ENCODE measurements at regions not wholly inside any gene's neighbourhood (a gene's known extent, or its start where the extent isn't known, plus 50 kb on each side); places are given as distances from the start of the nearest gene placed in this dataset.

GRCh38 chr2:59428940-59429339, 1124.5 kb downstream of the BCL11A start:
- ATAC-seq (no peak), DNase-seq (no peak)
- intact Hi-C loops (cut with DNase I), result no loop called here
- H3K4me3 ChIP-seq (ENCODE audit: low read length), result no peak overlapping the region
- no peaks in the 10 kb centered on the region for H3K27me3 ChIP-seq (ENCODE audit: control insufficient read depth, insufficient read depth)
- H3K9me3 ChIP-seq (ENCODE audit: control insufficient read depth, low read length), result no peaks in the 10 kb centered on the region
- no peak overlapping the region for H3K27ac ChIP-seq (ENCODE audit: low read length)
- 72% methylated on average over 3 of the region's 3 CpGs for WGBS
- H3K4me1 ChIP-seq (ENCODE audit: control insufficient read depth, insufficient read depth, low read length), result no peaks in the 10 kb centered on the region

- WGBS, result 90% methylated on average over 1 of the region's 1 CpG
- intact Hi-C loops (cut with DNase I), result no loop called here
Observed at GRCh38 chr2:59427980-59428379, 1125.5 kb downstream of the BCL11A start.

GRCh38 chr2:59425247-59425646, 1128.2 kb downstream of the BCL11A start:
- no peaks in the 10 kb centered on the region for H3K27me3 ChIP-seq (ENCODE audit: control insufficient read depth, insufficient read depth)
- H3K4me3 ChIP-seq (ENCODE audit: low read length), result no peak overlapping the region
- H3K9me3 ChIP-seq (ENCODE audit: control insufficient read depth, low read length), result no peaks in the 10 kb centered on the region
- WGBS, result 51% methylated on average over 3 of the region's 3 CpGs
- intact Hi-C loops (cut with DNase I), result no loop called here
- H3K27ac ChIP-seq (ENCODE audit: low read length), result no peak overlapping the region
- no peaks in the 10 kb centered on the region for H3K4me1 ChIP-seq (ENCODE audit: control insufficient read depth, insufficient read depth, low read length)
- ATAC-seq (no peak), DNase-seq (no peak)

More at GRCh38 chr2:59427980-59428379, 1125.5 kb downstream of the BCL11A start:
- Histone ChIP-seq H3K27me3 (ENCODE audit: control insufficient read depth, insufficient read depth) (no peaks in the 10 kb centered on the region), H3K4me1 (ENCODE audit: control insufficient read depth, insufficient read depth, low read length) (no peaks in the 10 kb centered on the region), H3K9me3 (ENCODE audit: control insufficient read depth, low read length) (no peaks in the 10 kb centered on the region), H3K4me3 (ENCODE audit: low read length) (no peak overlapping the region), H3K27ac (ENCODE audit: low read length) (no peak overlapping the region)
- no peak for ATAC-seq
- DNase-seq, result no peak

GRCh38 chr2:59413751-59414570, 1139.5 kb downstream of the BCL11A start:
- 76% methylated on average over 11 of the region's 11 CpGs for WGBS
- intact Hi-C loops (cut with DNase I), result no loop called here

GRCh38 chr2:59399126-59399525, 1154.3 kb downstream of the BCL11A start:
- intact Hi-C loops (cut with DNase I), result no loop called here
- Histone ChIP-seq H3K4me1 (ENCODE audit: control insufficient read depth, insufficient read depth, low read length) (no peaks in the 10 kb centered on the region), H3K27ac (ENCODE audit: low read length) (no peak overlapping the region), H3K27me3 (ENCODE audit: control insufficient read depth, insufficient read depth) (no peaks in the 10 kb centered on the region), H3K4me3 (ENCODE audit: low read length) (no peak overlapping the region), H3K9me3 (ENCODE audit: control insufficient read depth, low read length) (no peaks in the 10 kb centered on the region)
- ATAC-seq, result no peak
- WGBS, result 88% methylated on average over 2 of the region's 2 CpGs
- DNase-seq, result no peak

More at GRCh38 chr2:59413751-59414570, 1139.5 kb downstream of the BCL11A start:
- Histone ChIP-seq H3K4me3 (ENCODE audit: low read length) (no peak overlapping the region), H3K27ac (ENCODE audit: low read length) (no peak overlapping the region), H3K9me3 (ENCODE audit: control insufficient read depth, low read length) (no peaks in the 10 kb centered on the region), H3K4me1 (ENCODE audit: control insufficient read depth, insufficient read depth, low read length) (no peaks in the 10 kb centered on the region), H3K27me3 (ENCODE audit: control insufficient read depth, insufficient read depth) (no peaks in the 10 kb centered on the region)
- ATAC-seq (no peak), DNase-seq (no peak)

- DNase-seq, result no peak
- ATAC-seq, result no peak
- H3K4me3 ChIP-seq (ENCODE audit: low read length), result no peak overlapping the region
- no peaks in the 10 kb centered on the region for H3K9me3 ChIP-seq (ENCODE audit: control insufficient read depth, low read length)
- no peak overlapping the region for H3K27ac ChIP-seq (ENCODE audit: low read length)
- no peaks in the 10 kb centered on the region for H3K27me3 ChIP-seq (ENCODE audit: control insufficient read depth, insufficient read depth)
- intact Hi-C loops (cut with DNase I), result no loop called here
- no peaks in the 10 kb centered on the region for H3K4me1 ChIP-seq (ENCODE audit: control insufficient read depth, insufficient read depth, low read length)
Observed at GRCh38 chr2:59398081-59398480, 1155.4 kb downstream of the BCL11A start.

GRCh38 chr2:59395119-59395518, 1154.0 kb upstream of the FANCL start:
- no peaks in the 10 kb centered on the region for H3K9me3 ChIP-seq (ENCODE audit: control insufficient read depth, low read length)
- H3K27me3 ChIP-seq (ENCODE audit: control insufficient read depth, insufficient read depth), result no peaks in the 10 kb centered on the region
- WGBS, result 92% methylated on average over 4 of the region's 4 CpGs
- DNase-seq, result no peak
- no peak for ATAC-seq
- H3K4me1 ChIP-seq (ENCODE audit: control insufficient read depth, insufficient read depth, low read length), result no peaks in the 10 kb centered on the region
- H3K4me3 ChIP-seq (ENCODE audit: low read length), result no peak overlapping the region
- intact Hi-C loops (cut with DNase I), result no loop called here
- H3K27ac ChIP-seq (ENCODE audit: low read length), result no peak overlapping the region

GRCh38 chr2:59391896-59392295, 1150.8 kb upstream of the FANCL start:
- WGBS, result 93% methylated on average over 2 of the region's 2 CpGs
- Histone ChIP-seq H3K4me3 (ENCODE audit: low read length) (no peak overlapping the region), H3K4me1 (ENCODE audit: control insufficient read depth, insufficient read depth, low read length) (no peaks in the 10 kb centered on the region), H3K27me3 (ENCODE audit: control insufficient read depth, insufficient read depth) (no peaks in the 10 kb centered on the region), H3K9me3 (ENCODE audit: control insufficient read depth, low read length) (no peaks in the 10 kb centered on the region), H3K27ac (ENCODE audit: low read length) (no peak overlapping the region)
- intact Hi-C loops (cut with DNase I), result no loop called here
- ATAC-seq (no peak), DNase-seq (no peak)

- intact Hi-C loops (cut with DNase I), result no loop called here
- no peak overlapping the region for H3K27ac ChIP-seq (ENCODE audit: low read length)
- H3K27me3 ChIP-seq (ENCODE audit: control insufficient read depth, insufficient read depth), result no peaks in the 10 kb centered on the region
- DNase-seq, result no peak
- no peak for ATAC-seq
- no peak overlapping the region for H3K4me3 ChIP-seq (ENCODE audit: low read length)
- no peaks in the 10 kb centered on the region for H3K9me3 ChIP-seq (ENCODE audit: control insufficient read depth, low read length)
- no peaks in the 10 kb centered on the region for H3K4me1 ChIP-seq (ENCODE audit: control insufficient read depth, insufficient read depth, low read length)
- 84% methylated on average over 2 of the region's 2 CpGs for WGBS
Observed at GRCh38 chr2:59390581-59390980, 1149.5 kb upstream of the FANCL start.

GRCh38 chr2:59389240-59389639, 1148.1 kb upstream of the FANCL start:
- intact Hi-C loops (cut with DNase I), result no loop called here
- DNase-seq (peak in 1 of 3 donors; percentile 33), ATAC-seq (no peak)
- no peaks in the 10 kb centered on the region for H3K4me1 ChIP-seq (ENCODE audit: control insufficient read depth, insufficient read depth, low read length)
- WGBS, result 16% methylated on average over 1 of the region's 1 CpG
- H3K27ac ChIP-seq (ENCODE audit: low read length), result no peak overlapping the region
- no peaks in the 10 kb centered on the region for H3K9me3 ChIP-seq (ENCODE audit: control insufficient read depth, low read length)
- H3K4me3 ChIP-seq (ENCODE audit: low read length), result no peak overlapping the region
- H3K27me3 ChIP-seq (ENCODE audit: control insufficient read depth, insufficient read depth), result no peaks in the 10 kb centered on the region

- WGBS, result 89% methylated on average over 10 of the region's 10 CpGs
- H3K4me1 ChIP-seq (ENCODE audit: control insufficient read depth, insufficient read depth, low read length), result no peaks in the 10 kb centered on the region
- H3K4me3 ChIP-seq (ENCODE audit: low read length), result no peak overlapping the region
- no peak for ATAC-seq
- no peaks in the 10 kb centered on the region for H3K9me3 ChIP-seq (ENCODE audit: control insufficient read depth, low read length)
- no peak for DNase-seq
- H3K27ac ChIP-seq (ENCODE audit: low read length), result no peak overlapping the region
- no peaks in the 10 kb centered on the region for H3K27me3 ChIP-seq (ENCODE audit: control insufficient read depth, insufficient read depth)
- intact Hi-C loops (cut with DNase I), result no loop called here
Observed at GRCh38 chr2:59385971-59386370, 1144.8 kb upstream of the FANCL start.

GRCh38 chr2:59383473-59383872, 1142.3 kb upstream of the FANCL start:
- 36% methylated on average over 1 of the region's 1 CpG for WGBS
- H3K27me3 ChIP-seq (ENCODE audit: control insufficient read depth, insufficient read depth), result no peaks in the 10 kb centered on the region
- no peaks in the 10 kb centered on the region for H3K9me3 ChIP-seq (ENCODE audit: control insufficient read depth, low read length)
- no peak overlapping the region for H3K4me3 ChIP-seq (ENCODE audit: low read length)
- ATAC-seq, result no peak
- intact Hi-C loops (cut with DNase I), result no loop called here
- no peaks in the 10 kb centered on the region for H3K4me1 ChIP-seq (ENCODE audit: control insufficient read depth, insufficient read depth, low read length)
- H3K27ac ChIP-seq (ENCODE audit: low read length), result no peak overlapping the region
- DNase-seq, result no peak
